ENCODE measurements at regions not wholly inside any gene's neighbourhood (a gene's known extent, or its start where the extent isn't known, plus 50 kb on each side); places are given as distances from the start of the nearest gene placed in this dataset.

DNA sequence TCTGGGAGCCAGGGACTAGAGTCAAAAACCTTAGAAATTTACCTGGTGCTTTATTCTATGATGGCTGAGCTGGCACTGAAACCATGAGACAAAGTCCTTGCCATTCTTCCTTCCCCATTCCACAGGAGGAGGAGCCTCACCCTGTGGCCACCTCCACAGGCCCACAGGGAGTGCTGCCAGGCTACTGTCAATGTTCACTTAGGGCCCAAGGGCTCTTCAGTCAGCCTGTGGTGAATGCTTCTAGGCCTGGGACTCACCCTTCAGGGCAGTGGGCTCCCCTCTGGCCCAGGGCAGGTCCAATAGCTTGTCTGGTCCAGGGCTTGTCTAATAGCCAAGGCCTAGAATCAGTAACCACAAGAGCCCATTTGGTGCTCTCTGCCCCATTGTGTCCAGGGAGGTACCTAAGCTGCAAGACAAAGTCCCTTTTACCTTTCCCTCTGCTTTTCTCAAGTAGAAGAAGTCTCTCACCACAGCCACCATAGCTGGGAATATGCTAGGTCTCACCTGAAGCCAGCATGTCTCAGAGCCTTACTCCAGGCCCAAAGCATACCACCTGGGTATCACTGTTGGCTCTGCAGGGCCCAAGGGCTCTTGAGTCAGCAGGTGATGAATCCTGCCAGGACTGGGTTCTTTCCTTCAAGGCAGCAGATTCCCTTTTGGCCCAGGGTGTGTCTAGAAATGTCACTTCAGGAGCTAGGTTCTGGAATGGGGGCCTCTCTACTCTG, 61.8 kb upstream of the CHRNB4 start:
- no peaks in the 10 kb centered on the region for H3K9me3 ChIP-seq (ENCODE audit: control insufficient read depth in 1 of 2, insufficient read depth in 1 of 2, low read depth in 1 of 2, low read length in 2 of 2)
- no peaks in the 10 kb centered on the region for H3K79me2 ChIP-seq (ENCODE audit: insufficient read depth, low read length)
- no peaks in the 10 kb centered on the region for H3K9me2 ChIP-seq (ENCODE audit: insufficient read depth)
- no peaks in the 10 kb centered on the region for H3K4me1 ChIP-seq (ENCODE audit: control insufficient read depth in 1 of 2, insufficient read depth in 2 of 2, low read length in 2 of 2)
- H3K9ac ChIP-seq (ENCODE audit: low read length) = no peak overlapping the region
- DNase-seq (ENCODE audit: low read depth, low spot score) (no peak), ATAC-seq (no peak)
- RAD21 ChIA-PET (ENCODE audit: low non-redundant PET in 1 of 2, low total read pairs in 2 of 2, uncharacterized antibody in 2 of 2, unreplicated experiment in 2 of 2) = no interaction called here
- H3K27ac ChIP-seq (ENCODE audit: low read depth, low read length) = no peak overlapping the region
- no peak for TF ChIP-seq CEBPB (IDR thresholded peaks at IDR 0.05; ENCODE audit: low read depth)
- no peaks in the 10 kb centered on the region for H3K36me3 ChIP-seq (ENCODE audit: control insufficient read depth in 1 of 2, insufficient read depth in 2 of 2, low read length in 2 of 2)
- no peaks in the 10 kb centered on the region for H3K27me3 ChIP-seq (ENCODE audit: insufficient read depth, low read length)
- CTCF ChIA-PET = no interaction called here
- no TSS peak for BruUV-seq (replicated peaks)
- POLR2A ChIA-PET = no interaction called here
- H2AFZ ChIP-seq (ENCODE audit: low read depth, low read length, poor library complexity, severe bottlenecking) = no peak overlapping the region
- no peaks in the 10 kb centered on the region for H4K20me1 ChIP-seq (ENCODE audit: insufficient read depth)
- H3K4me2 ChIP-seq (ENCODE audit: low read length) = no peak overlapping the region
- H3K4me3 ChIP-seq (replicated peaks in 1 of 2; ENCODE audit: low read depth in 1 of 2, low read length in 2 of 2) = no peak overlapping the region
- intact Hi-C loops (cut with micrococcal nuclease) = no loop called here

DNA sequence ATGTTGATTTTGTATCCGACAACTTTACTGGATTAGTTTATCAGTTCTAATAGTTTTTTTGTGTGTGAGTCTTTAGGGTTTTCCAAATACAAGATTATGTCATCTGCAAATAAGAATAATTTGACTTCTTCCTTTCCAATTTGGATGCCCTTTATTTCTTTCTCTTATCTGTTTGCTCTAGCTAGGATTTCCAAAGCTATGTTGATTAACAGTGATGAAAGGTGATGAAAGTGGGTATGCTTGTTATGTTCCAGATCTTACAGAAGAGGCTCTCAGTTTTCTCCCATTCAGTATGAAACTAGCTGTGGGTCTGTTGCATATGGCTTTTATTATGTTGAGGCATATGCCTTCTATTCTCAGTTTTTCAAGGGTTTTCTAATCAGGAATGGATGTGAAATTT, 56.4 kb upstream of the CHRNB4 start:
- no peaks in the 10 kb centered on the region for H3K9me3 ChIP-seq (ENCODE audit: control insufficient read depth in 1 of 2, insufficient read depth in 1 of 2, low read depth in 1 of 2, low read length in 2 of 2)
- no peak overlapping the region for H2AFZ ChIP-seq (ENCODE audit: low read depth, low read length, poor library complexity, severe bottlenecking)
- RAD21 ChIA-PET (ENCODE audit: low non-redundant PET in 1 of 2, low total read pairs in 2 of 2, uncharacterized antibody in 2 of 2, unreplicated experiment in 2 of 2) = no interaction called here
- H3K4me1 ChIP-seq (ENCODE audit: control insufficient read depth in 1 of 2, insufficient read depth in 2 of 2, low read length in 2 of 2) = no peaks in the 10 kb centered on the region
- ATAC-seq (no peak), DNase-seq (ENCODE audit: low read depth, low spot score) (no peak)
- H3K9ac ChIP-seq (ENCODE audit: low read length) = no peak overlapping the region
- intact Hi-C loops (cut with micrococcal nuclease) = no loop called here
- TF ChIP-seq, protein P1, sequence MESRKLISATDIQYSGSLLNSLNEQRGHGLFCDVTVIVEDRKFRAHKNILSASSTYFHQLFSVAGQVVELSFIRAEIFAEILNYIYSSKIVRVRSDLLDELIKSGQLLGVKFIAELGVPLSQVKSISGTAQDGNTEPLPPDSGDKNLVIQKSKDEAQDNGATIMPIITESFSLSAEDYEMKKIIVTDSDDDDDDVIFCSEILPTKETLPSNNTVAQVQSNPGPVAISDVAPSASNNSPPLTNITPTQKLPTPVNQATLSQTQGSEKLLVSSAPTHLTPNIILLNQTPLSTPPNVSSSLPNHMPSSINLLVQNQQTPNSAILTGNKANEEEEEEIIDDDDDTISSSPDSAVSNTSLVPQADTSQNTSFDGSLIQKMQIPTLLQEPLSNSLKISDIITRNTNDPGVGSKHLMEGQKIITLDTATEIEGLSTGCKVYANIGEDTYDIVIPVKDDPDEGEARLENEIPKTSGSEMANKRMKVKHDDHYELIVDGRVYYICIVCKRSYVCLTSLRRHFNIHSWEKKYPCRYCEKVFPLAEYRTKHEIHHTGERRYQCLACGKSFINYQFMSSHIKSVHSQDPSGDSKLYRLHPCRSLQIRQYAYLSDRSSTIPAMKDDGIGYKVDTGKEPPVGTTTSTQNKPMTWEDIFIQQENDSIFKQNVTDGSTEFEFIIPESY (IDR thresholded peaks at IDR 0.05; ENCODE audit: extremely low read depth, insufficient replicate concordance, low read length) = no peak
- TF ChIP-seq EZH2phosphoT487 (IDR thresholded peaks at IDR 0.05; ENCODE audit: borderline replicate concordance) = no peak
- no peaks in the 10 kb centered on the region for H3K9me2 ChIP-seq (ENCODE audit: insufficient read depth)
- no peaks in the 10 kb centered on the region for H3K27me3 ChIP-seq (ENCODE audit: insufficient read depth, low read length)
- no peak overlapping the region for H3K4me2 ChIP-seq (ENCODE audit: low read length)
- no TSS peak for BruUV-seq (replicated peaks)
- H3K36me3 ChIP-seq (ENCODE audit: control insufficient read depth in 1 of 2, insufficient read depth in 2 of 2, low read length in 2 of 2) = no peaks in the 10 kb centered on the region
- CTCF ChIA-PET = no interaction called here
- H3K27ac ChIP-seq (ENCODE audit: low read depth, low read length) = no peak overlapping the region
- no peaks in the 10 kb centered on the region for H4K20me1 ChIP-seq (ENCODE audit: insufficient read depth)
- H3K79me2 ChIP-seq (ENCODE audit: insufficient read depth, low read length) = no peaks in the 10 kb centered on the region
- POLR2A ChIA-PET = no interaction called here
- no peak overlapping the region for H3K4me3 ChIP-seq (replicated peaks in 1 of 2; ENCODE audit: low read depth in 1 of 2, low read length in 2 of 2)
